ENCODE measurements at regions not wholly inside any gene's neighbourhood (a gene's known extent, or its start where the extent isn't known, plus 50 kb on each side); places are given as distances from the start of the nearest gene placed in this dataset.
"Not testable (repeated sequence)": the region's sequence is repeated elsewhere in the genome, so short reads cannot be mapped to it uniquely, and the experiment has no call there.

DNA sequence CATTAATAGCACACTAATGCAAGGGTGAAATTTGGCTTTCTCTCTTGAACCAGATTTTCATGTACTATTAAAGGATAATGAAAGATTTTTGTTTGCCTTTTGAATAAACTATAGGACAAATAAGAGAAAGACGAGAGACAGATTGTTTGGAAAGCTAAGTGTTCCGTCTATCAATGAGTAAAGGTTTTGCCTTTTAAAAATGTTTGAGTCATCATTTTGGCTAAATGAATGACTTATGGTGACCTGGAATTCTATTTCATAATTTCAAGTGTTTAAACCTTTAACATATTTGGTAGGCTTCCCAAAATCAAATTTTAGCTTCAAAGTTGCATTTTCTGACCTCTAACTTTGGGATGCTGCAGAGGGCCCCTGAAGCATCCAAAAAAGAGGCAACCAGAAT, 145.2 kb downstream of the SLC25A46 start:
- H3K4me1 ChIP-seq = no peaks in the 10 kb centered on the region
- WGBS, 2 donors = 70 to 81% methylated on average over 2 of the region's 2 CpGs
- TF ChIP-seq, protein P1, sequence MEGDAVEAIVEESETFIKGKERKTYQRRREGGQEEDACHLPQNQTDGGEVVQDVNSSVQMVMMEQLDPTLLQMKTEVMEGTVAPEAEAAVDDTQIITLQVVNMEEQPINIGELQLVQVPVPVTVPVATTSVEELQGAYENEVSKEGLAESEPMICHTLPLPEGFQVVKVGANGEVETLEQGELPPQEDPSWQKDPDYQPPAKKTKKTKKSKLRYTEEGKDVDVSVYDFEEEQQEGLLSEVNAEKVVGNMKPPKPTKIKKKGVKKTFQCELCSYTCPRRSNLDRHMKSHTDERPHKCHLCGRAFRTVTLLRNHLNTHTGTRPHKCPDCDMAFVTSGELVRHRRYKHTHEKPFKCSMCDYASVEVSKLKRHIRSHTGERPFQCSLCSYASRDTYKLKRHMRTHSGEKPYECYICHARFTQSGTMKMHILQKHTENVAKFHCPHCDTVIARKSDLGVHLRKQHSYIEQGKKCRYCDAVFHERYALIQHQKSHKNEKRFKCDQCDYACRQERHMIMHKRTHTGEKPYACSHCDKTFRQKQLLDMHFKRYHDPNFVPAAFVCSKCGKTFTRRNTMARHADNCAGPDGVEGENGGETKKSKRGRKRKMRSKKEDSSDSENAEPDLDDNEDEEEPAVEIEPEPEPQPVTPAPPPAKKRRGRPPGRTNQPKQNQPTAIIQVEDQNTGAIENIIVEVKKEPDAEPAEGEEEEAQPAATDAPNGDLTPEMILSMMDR (IDR thresholded peaks at IDR 0.05) = no peak
- H3K9me3 ChIP-seq = peaks cover 0 to 20% (median 0%) of the 10 kb centered on the region in 11 donors
- H3K27ac ChIP-seq = no peak overlapping the region
- intact Hi-C loops (cut with DNase I) = no loop called here
- H3K27me3 ChIP-seq = no peaks in the 10 kb centered on the region
- no peak overlapping the region for H3K4me3 ChIP-seq
- ATAC-seq (no peak), DNase-seq (no peak)
- no peaks in the 10 kb centered on the region for H3K36me3 ChIP-seq

DNA sequence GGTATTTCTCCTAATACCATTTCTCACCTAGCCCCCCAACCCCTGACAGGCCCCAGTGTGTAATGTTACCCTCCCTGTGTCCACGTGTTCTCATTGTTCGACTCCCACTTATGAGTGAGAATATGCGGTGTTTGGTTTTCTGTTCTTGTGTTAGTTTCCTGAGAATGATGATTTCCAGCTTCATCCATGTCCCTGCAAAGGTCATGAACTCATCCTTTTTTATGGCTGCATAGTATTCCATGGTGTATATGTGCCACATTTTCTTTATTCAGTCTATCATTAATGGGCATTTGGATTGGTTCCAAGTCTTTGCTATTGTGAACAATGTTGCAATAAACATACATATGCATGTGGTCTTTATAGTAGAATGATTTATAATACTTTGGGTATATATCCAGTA, 148.4 kb downstream of the SLC25A46 start:
- H3K36me3 ChIP-seq; H3K27ac ChIP-seq; H3K4me1 ChIP-seq; H3K27me3 ChIP-seq; intact Hi-C loops (cut with DNase I); DNase-seq; ATAC-seq; H3K4me3 ChIP-seq: not testable (repeated sequence)
- WGBS, 2 donors = 88 to 89% methylated on average over 3 of the region's 3 CpGs
- H3K9me3 ChIP-seq = peaks cover 0 to 39% (median under 1%) of the 10 kb centered on the region in 11 donors

DNA sequence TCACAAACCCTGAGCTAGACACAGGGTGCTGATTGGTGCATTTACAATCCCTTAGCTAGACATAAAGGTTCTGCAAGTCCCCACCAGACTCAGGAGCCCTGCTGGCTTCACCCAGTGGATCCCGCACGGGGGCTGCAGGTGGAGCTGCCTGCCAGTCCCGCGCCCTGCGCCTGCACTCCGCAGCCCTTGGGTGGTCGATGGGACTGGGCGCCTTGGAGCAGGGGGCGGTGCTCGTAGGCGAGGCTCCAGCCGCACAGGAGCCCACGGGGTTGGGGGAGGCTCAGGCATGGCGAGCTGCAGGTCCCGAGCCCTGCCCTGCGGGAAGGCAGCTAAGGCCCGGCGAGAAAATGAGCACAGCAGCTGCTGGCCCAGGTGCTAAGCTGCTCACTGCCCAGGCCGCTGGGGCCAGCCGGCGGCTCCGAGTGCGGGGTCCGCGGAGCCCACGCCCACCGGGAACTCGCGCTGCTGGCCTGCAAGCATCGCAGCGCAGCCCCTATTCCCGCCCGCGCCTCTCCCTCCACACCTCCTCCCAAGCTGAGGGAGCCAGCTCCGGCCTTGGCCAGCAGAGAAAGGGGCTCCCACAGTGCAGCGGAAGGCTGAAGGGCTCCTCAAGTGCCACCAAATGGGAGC, 155.2 kb downstream of the SLC25A46 start:
- ATAC-seq; H3K4me1 ChIP-seq; H3K27me3 ChIP-seq; H3K27ac ChIP-seq; DNase-seq; intact Hi-C loops (cut with DNase I); H3K36me3 ChIP-seq: not testable (repeated sequence)
- Histone ChIP-seq H3K4me3 (peak overlapping the region in 4 of 10 donors; percentile 3 to 37 (median 22)), H3K9me3 (peaks cover 0 to 23% (median 0%) of the 10 kb centered on the region in 11 donors)
- 62% methylated on average over 33 to 36 of the region's 36 CpGs for WGBS, 2 donors

DNA sequence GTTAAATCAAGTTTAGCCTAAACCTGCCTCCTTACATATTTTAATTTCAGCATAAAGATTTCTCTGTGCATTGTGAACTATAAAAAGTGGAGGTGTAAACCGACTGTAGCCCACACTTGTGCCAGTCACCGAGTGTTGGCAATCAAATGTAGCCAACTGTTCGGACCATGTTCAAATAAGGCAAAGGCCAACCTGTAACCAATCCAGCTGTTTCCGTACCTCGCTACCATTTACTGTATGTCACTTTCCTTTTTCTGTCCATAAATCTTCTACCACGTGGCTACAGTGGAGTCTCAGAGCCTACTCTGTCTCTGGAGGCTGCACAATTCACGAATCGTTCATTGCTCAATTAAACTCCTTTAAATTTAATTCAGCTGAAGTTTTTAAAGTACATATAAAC, 156.0 kb downstream of the SLC25A46 start:
- H3K27me3 ChIP-seq = peaks cover 0 to 4% (median 0%) of the 10 kb centered on the region in 7 donors
- no peaks in the 10 kb centered on the region for H3K36me3 ChIP-seq
- DNase-seq (no peak), ATAC-seq (no peak)
- H3K27ac ChIP-seq = no peak overlapping the region
- H3K4me3 ChIP-seq = no peak overlapping the region
- intact Hi-C loops (cut with DNase I) = no loop called here
- TF ChIP-seq, protein P1 (IDR thresholded peaks at IDR 0.05) = no peak
- 80 to 85% methylated on average over 8 of the region's 8 CpGs for WGBS, 2 donors
- H3K9me3 ChIP-seq = peaks cover 0 to 16% (median 0%) of the 10 kb centered on the region in 11 donors
- H3K4me1 ChIP-seq = no peaks in the 10 kb centered on the region

DNA sequence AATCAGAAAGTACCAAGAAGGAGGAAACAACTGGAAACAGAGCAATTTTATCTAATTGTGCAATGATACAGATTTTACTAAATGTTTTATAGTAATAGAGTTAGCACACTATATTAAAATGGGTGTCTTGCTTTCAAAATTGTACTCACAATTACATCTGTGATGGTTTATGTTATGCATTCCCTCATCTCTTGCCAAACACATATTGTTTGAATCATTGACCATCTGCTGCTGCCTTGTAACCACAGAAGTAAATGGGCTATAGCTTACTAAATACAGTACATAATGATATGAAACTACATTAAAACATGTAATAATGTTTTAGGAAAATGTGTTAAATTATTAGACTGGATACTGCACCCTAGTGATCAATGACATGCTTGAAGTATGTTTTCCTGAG, 158.1 kb downstream of the SLC25A46 start:
- no peak for ATAC-seq
- no peaks in the 10 kb centered on the region for H3K36me3 ChIP-seq
- TF ChIP-seq, protein P1 (IDR thresholded peaks at IDR 0.05) = no peak
- H3K9me3 ChIP-seq = peaks cover 0 to 10% (median 0%) of the 10 kb centered on the region in 11 donors
- intact Hi-C loops (cut with DNase I) = no loop called here
- H3K4me3 ChIP-seq = no peak overlapping the region
- peaks cover 0 to 4% (median 0%) of the 10 kb centered on the region in 7 donors for H3K27me3 ChIP-seq
- no peak overlapping the region for H3K27ac ChIP-seq
- no peaks in the 10 kb centered on the region for H3K4me1 ChIP-seq
- DNase-seq = no peak
